H1 (cell line): ENCODE measurements at regions not wholly inside any gene's neighbourhood (a gene's known extent, or its start where the extent isn't known, plus 50 kb on each side); places are given as distances from the start of the nearest gene placed in this dataset.

ENCODE experiments used
- CTCF ChIA-PET: fragments of 300-600 bp; sonication (Branson Sonifier 250); formaldehyde crosslinking; loops from one replicate; lab custom pipeline; 2021; ENCODE audit not compliant: partially characterized antibody; lab: Charles Lee
- POLR2A ChIA-PET: fragments of 300-600 bp; sonication (Branson Sonifier 250); formaldehyde crosslinking; loops from one replicate; lab custom pipeline; 2021; ENCODE audit warnings: inconsistent platforms; ENCODE audit not compliant: partially characterized antibody; lab: Charles Lee
- DNase-seq, 2 experiments: peaks; one replicate each; pipeline versions ENCODE4 v3.0.0 to v3.0.0-alpha.2; 2010 to 2022; ENCODE audit warnings: low spot score in 2 of 2, low read depth in 1 of 2, mixed read lengths in 1 of 2
- FAIRE-seq: peaks from 2 replicates; lab custom pipeline; 2011; peaks lifted over from hg19 to GRCh38; lab: Jason Lieb, UNC
- H2AFZ ChIP-seq: 2 replicates; pipeline ENCODE4 v1.8.1; 2012; ENCODE audit warnings: low read length, inconsistent platforms
- H2AK5ac ChIP-seq: 2 replicates; pipeline ENCODE4 v1.6.1; 2013; ENCODE audit warnings: low read depth, low read length
- H2BK120ac ChIP-seq: replicated peaks from 2 replicates; pipeline ENCODE3; 2013; ENCODE audit warnings: low read depth, low read length, inconsistent platforms
- H2BK12ac ChIP-seq: 2 replicates; pipeline ENCODE4 v1.6.1; 2013; ENCODE audit warnings: low read depth, low read length
- H2BK15ac ChIP-seq: 2 replicates; pipeline ENCODE4 v1.6.1; 2013; ENCODE audit warnings: low read length
- H2BK20ac ChIP-seq: 2 replicates; pipeline ENCODE4 v1.6.1; 2013; ENCODE audit warnings: low read length
- H2BK5ac ChIP-seq: 2 replicates; pipeline ENCODE4 v1.6.1; 2013; ENCODE audit warnings: low read depth, low read length
- H3K14ac ChIP-seq: 2 replicates; pipeline ENCODE4 v1.6.1; 2013; ENCODE audit warnings: inconsistent platforms; ENCODE audit not compliant: insufficient read length
- H3K18ac ChIP-seq: 2 replicates; pipeline ENCODE4 v1.6.1; 2013; ENCODE audit warnings: low read length; ENCODE audit errors: extremely low read depth
- H3K23ac ChIP-seq: 2 replicates; pipeline ENCODE4 v1.6.1; 2013; ENCODE audit warnings: inconsistent platforms; ENCODE audit not compliant: insufficient read length
- H3K23me2 ChIP-seq: 2 replicates; pipeline ENCODE4 v1.6.1; 2013; ENCODE audit warnings: low read depth, low read length
- H3K27ac ChIP-seq: 2 replicates; pipeline ENCODE4 v1.6.1; 2011; ENCODE audit warnings: low read depth, low read length, inconsistent platforms
- H3K27me3 ChIP-seq, 4 experiments: replicated peaks in 1 of 4; 1 replicate in 1 of 4; 2 replicates in 3 of 4; pipeline versions ENCODE4 v1.6.1 to v1.8.1; 2011 to 2013; ENCODE audit warnings: low read length in 3 of 4, mild to moderate bottlenecking in 3 of 4, inconsistent platforms in 2 of 4, mixed read lengths in 2 of 4, moderate library complexity in 1 of 4; ENCODE audit not compliant: control insufficient read depth in 3 of 4, insufficient read depth in 3 of 4; ENCODE audit errors: extremely low read depth in 1 of 4
- H3K36me3 ChIP-seq, 4 experiments: 2 replicates each; pipeline versions ENCODE4 v1.6.1 to v1.8.1; 2011 to 2013; ENCODE audit warnings: mild to moderate bottlenecking in 4 of 4, low read length in 3 of 4, moderate library complexity in 2 of 4, control low read depth in 1 of 4, inconsistent platforms in 1 of 4; ENCODE audit not compliant: insufficient read depth in 4 of 4, control insufficient read depth in 2 of 4
- H3K4ac ChIP-seq: replicated peaks from 2 replicates; pipeline ENCODE3; 2013; ENCODE audit warnings: low read length, low read depth, mixed read lengths, inconsistent platforms; ENCODE audit not compliant: insufficient read length
- H3K4me1 ChIP-seq, 4 experiments: replicated peaks in 1 of 4; 1 replicate in 1 of 4; 2 replicates in 3 of 4; pipeline versions ENCODE4 v1.6.1 to v1.8.1; 2011 to 2013; ENCODE audit warnings: low read length in 3 of 4, inconsistent platforms in 2 of 4, mixed read lengths in 1 of 4; ENCODE audit not compliant: insufficient read depth in 4 of 4, control insufficient read depth in 3 of 4
- H3K4me2 ChIP-seq, 2 experiments: 2 replicates each; pipeline versions ENCODE4 v1.6.1 to v1.8.1; 2011 to 2013; ENCODE audit warnings: low read depth in 2 of 2, low read length in 2 of 2, control low read depth in 1 of 2, inconsistent platforms in 1 of 2, mild to moderate bottlenecking in 1 of 2; ENCODE audit not compliant: insufficient read depth in 1 of 2
- H3K4me3 ChIP-seq, 4 experiments: fragments of 200-600, 300-600 bp in 1 of 4; sonication (generic), shearing (Covaris generic), sonication (Bioruptor Twin) in 1 of 4; 2 replicates each; pipeline versions ENCODE4 v1.5.1 to v1.8.1; 2011 to 2016; ENCODE audit warnings: low read length in 4 of 4, low read depth in 3 of 4, control low read depth in 2 of 4, inconsistent platforms in 2 of 4, mild to moderate bottlenecking in 2 of 4, mixed read lengths in 1 of 4, moderate library complexity in 1 of 4; ENCODE audit not compliant: insufficient read depth in 2 of 4; ENCODE audit errors: extremely low read depth in 1 of 4
- H3K56ac ChIP-seq: replicated peaks from 2 replicates; pipeline ENCODE3; 2013; ENCODE audit warnings: low read depth, mild to moderate bottlenecking, mixed read lengths, low read length, inconsistent platforms; ENCODE audit not compliant: insufficient read length
- H3K79me1 ChIP-seq: 2 replicates; pipeline ENCODE4 v1.6.1; 2013; ENCODE audit warnings: low read depth, low read length, control low read depth
- H3K79me2 ChIP-seq, 2 experiments: 2 replicates each; pipeline versions ENCODE4 v1.6.1 to v1.8.1; 2012 to 2013; ENCODE audit warnings: low read length in 2 of 2, mild to moderate bottlenecking in 2 of 2, inconsistent platforms in 1 of 2; ENCODE audit not compliant: insufficient read depth in 2 of 2, control insufficient read depth in 1 of 2
- H3K9ac ChIP-seq, 4 experiments: replicated peaks in 1 of 4; 1 replicate in 1 of 4; 2 replicates in 3 of 4; pipeline versions ENCODE4 v1.6.1 to v1.8.1; 2011 to 2013; ENCODE audit warnings: low read depth in 3 of 4, low read length in 3 of 4, control low read depth in 2 of 4, mild to moderate bottlenecking in 2 of 4, moderate library complexity in 2 of 4, inconsistent platforms in 1 of 4; ENCODE audit errors: extremely low read depth in 1 of 4
- H3K9me3 ChIP-seq, 2 experiments: 2 replicates each; pipeline versions ENCODE4 v1.6.1 to v1.8.1; 2012 to 2013; ENCODE audit warnings: mild to moderate bottlenecking in 2 of 2, moderate library complexity in 2 of 2, control low read depth in 1 of 2, inconsistent platforms in 1 of 2, low read depth in 1 of 2, low read length in 1 of 2, mixed read lengths in 1 of 2; ENCODE audit not compliant: insufficient read depth in 2 of 2
- H4K20me1 ChIP-seq, 2 experiments: replicated peaks in 1 of 2; 2 replicates each; pipeline versions ENCODE3 to v1.8.1; 2011 to 2013; ENCODE audit warnings: inconsistent platforms in 2 of 2, low read length in 2 of 2, mild to moderate bottlenecking in 1 of 2; ENCODE audit not compliant: insufficient read depth in 2 of 2, control insufficient read depth in 1 of 2
- H4K5ac ChIP-seq: 2 replicates; pipeline ENCODE4 v1.6.1; 2013; ENCODE audit warnings: low read length, low read depth, mixed read lengths, inconsistent platforms; ENCODE audit not compliant: insufficient read length
- H4K8ac ChIP-seq: 2 replicates; pipeline ENCODE4 v1.8.0; 2013; ENCODE audit warnings: mild to moderate bottlenecking, moderate library complexity, low read length, inconsistent platforms; ENCODE audit not compliant: insufficient read depth; ENCODE audit errors: extremely low read depth
- H4K91ac ChIP-seq: replicated peaks from 2 replicates; pipeline ENCODE3; 2013; ENCODE audit warnings: low read length, mixed read lengths, inconsistent platforms; ENCODE audit not compliant: insufficient read length
- BRCA1 ChIP-seq: IDR thresholded peaks from 2 replicates; pipeline ENCODE4 v1.6.1; 2012; ENCODE audit warnings: low read depth, low read length, improper control_type of control experiment
- CBX5 ChIP-seq: fragments of 300-800, 300-1000 bp; sonication (generic); IDR thresholded peaks from 2 replicates; pipeline ENCODE4 v1.7.1; 2016; ENCODE audit warnings: antibody characterized with exemption, low read length, low read depth
- CBX8 ChIP-seq: fragments of 300-800, 300-1000 bp; sonication (generic); IDR thresholded peaks from 2 replicates; pipeline ENCODE4 v1.7.1; 2016; ENCODE audit warnings: low read depth, low read length, borderline replicate concordance
- CHD2 ChIP-seq: IDR thresholded peaks from 2 replicates; pipeline ENCODE4 v1.6.1; 2012; ENCODE audit warnings: low read length, improper control_type of control experiment
- FOSL1 ChIP-seq: IDR thresholded peaks from 2 replicates; pipeline ENCODE4 v1.6.1; 2011; ENCODE audit warnings: mild to moderate bottlenecking, low read depth, low read length, moderate library complexity; ENCODE audit not compliant: insufficient read depth
- HDAC6 ChIP-seq: IDR thresholded peaks from one replicate; pipeline ENCODE4 v1.7.1; 2012; ENCODE audit warnings: low read depth, mild to moderate bottlenecking, inconsistent platforms, low read length, moderate library complexity
- JUND ChIP-seq: IDR thresholded peaks from 2 replicates; pipeline ENCODE4 v1.6.1; 2011; ENCODE audit warnings: mild to moderate bottlenecking, improper control_type of control experiment, low read length
- MAFK ChIP-seq: IDR thresholded peaks from 2 replicates; pipeline ENCODE4 v1.6.1; 2012; ENCODE audit warnings: low read depth, mild to moderate bottlenecking, improper control_type of control experiment, low read length
- NRF1 ChIP-seq: IDR thresholded peaks from 2 replicates; pipeline ENCODE4 v1.6.1; 2011; ENCODE audit warnings: mild to moderate bottlenecking, low read depth, low read length, improper control_type of control experiment
- POU5F1 ChIP-seq: IDR thresholded peaks from 2 replicates; pipeline ENCODE4 v1.6.1; 2011; ENCODE audit warnings: low read depth, mild to moderate bottlenecking, low read length, moderate library complexity
- RNF2 ChIP-seq: fragments of 200-900, 300-1000 bp; sonication (generic); IDR thresholded peaks from 2 replicates; pipeline ENCODE4 v1.7.1; 2016; ENCODE audit warnings: borderline replicate concordance, low read depth, mild to moderate bottlenecking, antibody characterized with exemption, low read length; ENCODE audit not compliant: poor library complexity, severe bottlenecking; ENCODE audit errors: missing control alignments
- SP4 ChIP-seq: IDR thresholded peaks from 2 replicates; pipeline ENCODE4 v1.6.1; 2012; ENCODE audit warnings: low read length, inconsistent platforms
- TAF7 ChIP-seq: optimal IDR thresholded peaks from 2 replicates; pipeline ENCODE3; 2011; ENCODE audit warnings: low read depth, mild to moderate bottlenecking, inconsistent platforms, low read length, moderate library complexity, borderline replicate concordance
- USF2 ChIP-seq: IDR thresholded peaks from 2 replicates; pipeline ENCODE4 v1.6.1; 2011; ENCODE audit warnings: low read length, improper control_type of control experiment
- WGBS, 2 experiments: shearing (Covaris generic) in 1 of 2; methylation state at CpG; one replicate each; pipeline versions ENCODE4 v1.1.6 to v1.1.7; 2013 to 2015; ENCODE audit warnings: low lambda C conversion rate in 2 of 2, mixed read lengths in 2 of 2, inconsistent platforms in 1 of 2, low coverage in 1 of 2, missing lambda C conversion rate in 1 of 2; ENCODE audit not compliant: insufficient replicate concordance in 2 of 2, insufficient coverage in 1 of 2, insufficient read length in 1 of 2; ENCODE audit errors: extremely low coverage in 1 of 2, missing lambda C conversion rate in 1 of 2; 5-methylcytosine and 5-hydroxymethylcytosine counted together

- no peak overlapping the region for H2AK5ac ChIP-seq
- no peak overlapping the region for H3K18ac ChIP-seq
- no peak overlapping the region for H2BK20ac ChIP-seq
- H3K4ac ChIP-seq = no peak overlapping the region
- peaks cover 0 to 7% (median 2%) of the 10 kb centered on the region in 4 experiments; a peak in 4 of 7 replicates for H3K4me1 ChIP-seq
- no peak overlapping the region for H2BK5ac ChIP-seq
- H3K36me3 ChIP-seq = no peaks in the 10 kb centered on the region
- no peak overlapping the region for H2BK120ac ChIP-seq
- WGBS, 2 experiments = 89% methylated on average over 9 of the region's 9 CpGs; no CpG with 5 or more reads in 1 of the 2 experiments
- no peak overlapping the region for H3K56ac ChIP-seq
- ChIA-PET POLR2A (no interaction called here), CTCF (interaction anchor here (0.6 to 0.7 kb wide), 3 partner anchors 103 to 410 kb away, joined by 3 to 4 read pairs (median 3); no protein-coding TSS in a partner anchor)
- no peak overlapping the region for H3K4me3 ChIP-seq
- H3K23ac ChIP-seq = no peak overlapping the region
- H3K23me2 ChIP-seq = no peaks in the 10 kb centered on the region
- H3K79me1 ChIP-seq = no peaks in the 10 kb centered on the region
- no peak overlapping the region for H3K14ac ChIP-seq
- H2BK12ac ChIP-seq = no peak overlapping the region
- no peaks in the 10 kb centered on the region for H3K9me3 ChIP-seq
- no peaks in the 10 kb centered on the region for H3K79me2 ChIP-seq
- FAIRE-seq (no peak), DNase-seq (no peak)
- no peak overlapping the region for H4K91ac ChIP-seq
- no peaks in the 10 kb centered on the region for H4K20me1 ChIP-seq
- no peak overlapping the region for H4K8ac ChIP-seq
- H3K4me2 ChIP-seq = no peak overlapping the region
- H3K27ac ChIP-seq = no peak overlapping the region
- no peak overlapping the region for H4K5ac ChIP-seq
- no peak overlapping the region for H3K9ac ChIP-seq
- no peak overlapping the region for H2BK15ac ChIP-seq
- H2AFZ ChIP-seq = 0 out of 2 replicates have a peak overlapping the region, but pooled peaks have one; percentile 3
- no peaks in the 10 kb centered on the region; a peak in 3 of 7 replicates for H3K27me3 ChIP-seq
- no peak for TF ChIP-seq POU5F1
- TF ChIP-seq CHD2 = no peak
- no peak for TF ChIP-seq BRCA1
- no peak for TF ChIP-seq NRF1
- TF ChIP-seq JUND = no peak
- no peak for TF ChIP-seq SP4
- no peak for TF ChIP-seq MAFK
- no peak for TF ChIP-seq FOSL1
- no peak for TF ChIP-seq RNF2
- TF ChIP-seq TAF7 = no peak
- TF ChIP-seq USF2 = no peak
- TF ChIP-seq CBX8 = no peak
- no peak for TF ChIP-seq HDAC6
- no peak for TF ChIP-seq CBX5
Observed at GRCh38 chr6:1024587-1024986, 287.3 kb upstream of the FOXQ1 start.
